EL (cell line): ENCODE measurements at regions not wholly inside any gene's neighbourhood (a gene's known extent, or its start where the extent isn't known, plus 50 kb on each side); places are given as distances from the start of the nearest gene placed in this dataset.
"Not testable (repeated sequence)": the region's sequence is repeated elsewhere in the genome, so short reads cannot be mapped to it uniquely, and the experiment has no call there.

Experiments used
- DNase-seq: peaks from one replicate; pipeline ENCODE4 v3.0.0-alpha.2; 2016

GRCh38 chr20:53813636-53814035, 220.0 kb upstream of the ZNF217 start:
- DNase-seq = no peak

- no peak for DNase-seq
These were observed 217.9 kb upstream of the ZNF217 start for GRCh38 chr20:53811577-53811976.

GRCh38 chr20:53810661-53811355, 217.2 kb upstream of the ZNF217 start:
- DNase-seq = no peak

GRCh38 chr20:53809728-53810365, 216.2 kb upstream of the ZNF217 start:
- no peak for DNase-seq

GRCh38 chr20:53809217-53809616, 215.6 kb upstream of the ZNF217 start:
- no peak for DNase-seq

- DNase-seq = no peak
These were observed 215.1 kb upstream of the ZNF217 start for GRCh38 chr20:53808733-53809132.

GRCh38 chr20:53808302-53808701, 214.7 kb upstream of the ZNF217 start:
- not testable (repeated sequence) for DNase-seq

- DNase-seq = no peak
These were observed 213.2 kb upstream of the ZNF217 start for GRCh38 chr20:53806683-53807401.

GRCh38 chr20:53805895-53806384, 212.3 kb upstream of the ZNF217 start:
- peak; percentile 91 for DNase-seq

- DNase-seq = peak; percentile 36
These were observed 211.6 kb upstream of the ZNF217 start for GRCh38 chr20:53804920-53805894.

- DNase-seq = not testable (repeated sequence)
These were observed 210.7 kb upstream of the ZNF217 start for GRCh38 chr20:53804308-53804707.

- no peak for DNase-seq
These were observed 210.0 kb upstream of the ZNF217 start for GRCh38 chr20:53803492-53804155.

- DNase-seq = no peak
These were observed 208.2 kb upstream of the ZNF217 start for GRCh38 chr20:53801609-53802370.

- no peak for DNase-seq
These were observed 207.4 kb upstream of the ZNF217 start for GRCh38 chr20:53800883-53801604.

GRCh38 chr20:53800418-53800817, 206.8 kb upstream of the ZNF217 start:
- no peak for DNase-seq

GRCh38 chr20:53797085-53797484, 203.4 kb upstream of the ZNF217 start:
- DNase-seq = no peak

GRCh38 chr20:53795170-53795569, 201.5 kb upstream of the ZNF217 start:
- peak; percentile 63 for DNase-seq

- DNase-seq = peak; percentile 18
These were observed 201.0 kb upstream of the ZNF217 start for GRCh38 chr20:53794529-53795115.

- no peak for DNase-seq
These were observed 200.2 kb upstream of the ZNF217 start for GRCh38 chr20:53793783-53794383.
